Activated CD4-positive, alpha-beta memory T cell treated with anti-CD3 and anti-CD28 coated beads, Interleukin-2, amount 10 ng/mL, durations not matched to agents 7 days and 5 days (primary cell): ENCODE measurements at regions not wholly inside any gene's neighbourhood (a gene's known extent, or its start where the extent isn't known, plus 50 kb on each side); places are given as distances from the start of the nearest gene placed in this dataset.

Experiments
- CTCF ChIA-PET: fragments of 350-600 bp; sonication (Branson Sonifier 250); formaldehyde crosslinking; loops from one replicate; lab custom pipeline; 2021; ENCODE audit warnings: antibody characterized with exemption, inconsistent platforms; lab: Charles Lee
- POLR2A ChIA-PET: fragments of 350-600 bp; sonication (Branson Sonifier 250); formaldehyde crosslinking; loops from one replicate; lab custom pipeline; 2021; ENCODE audit warnings: antibody characterized with exemption; lab: Charles Lee
- DNase-seq: peaks from one replicate; pipeline ENCODE4 v3.0.0-alpha.2; 2020
- H3K27ac Mint-ChIP-seq: one replicate; pipeline ENCODE4 v1.8.0; 2021; ENCODE audit warnings: mild to moderate bottlenecking, mixed read lengths
- H3K27me3 Mint-ChIP-seq: one replicate; pipeline ENCODE4 v1.8.0; 2021; ENCODE audit warnings: mixed read lengths
- H3K36me3 Mint-ChIP-seq: one replicate; pipeline ENCODE4 v1.8.0; 2021; ENCODE audit warnings: low read depth, mixed read lengths
- H3K4me1 Mint-ChIP-seq: one replicate; pipeline ENCODE4 v1.8.0; 2021; ENCODE audit warnings: mixed read lengths
- H3K4me3 Mint-ChIP-seq: one replicate; pipeline ENCODE4 v1.8.0; 2021; ENCODE audit warnings: mild to moderate bottlenecking, mixed read lengths
- H3K9me3 Mint-ChIP-seq: one replicate; pipeline ENCODE4 v1.8.0; 2021; ENCODE audit warnings: mixed read lengths

GRCh38 chr15:87142096-87142495, 1062.4 kb downstream of the AGBL1 start:
- H3K4me3 Mint-ChIP-seq: no peak overlapping the region
- peaks cover 6% of the 10 kb centered on the region for H3K9me3 Mint-ChIP-seq
- DNase-seq: no peak
- H3K36me3 Mint-ChIP-seq: no peaks in the 10 kb centered on the region
- H3K27me3 Mint-ChIP-seq: no peaks in the 10 kb centered on the region
- H3K27ac Mint-ChIP-seq: no peak overlapping the region
- ChIA-PET POLR2A (no interaction called here), CTCF (no interaction called here)
- H3K4me1 Mint-ChIP-seq: no peaks in the 10 kb centered on the region

- Mint-ChIP-seq H3K36me3 (no peaks in the 10 kb centered on the region), H3K27ac (no peak overlapping the region), H3K4me3 (no peak overlapping the region), H3K9me3 (no peaks in the 10 kb centered on the region), H3K27me3 (no peaks in the 10 kb centered on the region), H3K4me1 (no peaks in the 10 kb centered on the region)
- DNase-seq: no peak
- CTCF ChIA-PET: no interaction called here
- POLR2A ChIA-PET: no interaction called here
Observed at GRCh38 chr15:87135109-87135508, 1055.4 kb downstream of the AGBL1 start.

DNA sequence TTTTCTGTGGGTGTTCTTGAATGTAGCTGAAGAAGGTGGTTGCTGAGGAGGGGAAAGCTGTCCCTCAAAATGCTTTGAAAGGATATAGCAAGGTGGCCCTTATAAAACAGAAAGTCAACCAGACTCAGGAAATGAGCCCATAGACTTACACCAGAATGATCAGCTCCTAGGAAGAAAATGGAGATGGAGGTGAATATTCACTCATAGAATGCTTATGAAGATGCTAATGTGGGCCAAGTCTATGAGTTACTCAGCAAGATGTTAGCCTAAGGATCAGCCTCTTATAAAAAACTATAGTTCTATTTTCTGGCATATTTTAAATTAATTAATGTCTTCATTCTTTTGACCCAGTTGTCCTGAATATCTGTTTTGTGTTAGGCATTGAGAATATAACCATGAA, 1054.0 kb downstream of the AGBL1 start:
- no peak overlapping the region for H3K4me3 Mint-ChIP-seq
- CTCF ChIA-PET: no interaction called here
- no peak for DNase-seq
- POLR2A ChIA-PET: no interaction called here
- no peaks in the 10 kb centered on the region for H3K27me3 Mint-ChIP-seq
- H3K9me3 Mint-ChIP-seq: no peaks in the 10 kb centered on the region
- no peaks in the 10 kb centered on the region for H3K36me3 Mint-ChIP-seq
- no peak overlapping the region for H3K27ac Mint-ChIP-seq
- H3K4me1 Mint-ChIP-seq: no peaks in the 10 kb centered on the region

DNA sequence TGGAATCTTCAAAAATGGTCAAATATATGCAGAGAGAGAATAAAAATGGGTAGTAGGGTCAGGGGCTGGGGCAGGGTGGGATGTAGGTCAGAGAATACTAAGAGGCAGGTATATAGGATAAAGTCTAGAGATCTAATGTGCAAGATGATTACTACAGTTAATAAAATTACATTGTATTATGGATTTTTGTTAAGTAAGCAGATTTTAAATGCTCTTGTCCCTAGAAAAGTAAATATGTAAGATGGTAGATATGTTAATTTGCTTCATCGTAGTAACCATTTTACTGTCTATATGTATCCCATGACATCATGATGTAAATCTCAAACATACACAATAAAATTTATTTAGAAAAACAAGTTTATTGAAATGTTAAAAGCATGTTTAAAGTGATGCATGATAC, 1051.4 kb downstream of the AGBL1 start:
- ChIA-PET POLR2A (no interaction called here), CTCF (no interaction called here)
- no peak for DNase-seq
- no peaks in the 10 kb centered on the region for H3K36me3 Mint-ChIP-seq
- no peaks in the 10 kb centered on the region for H3K9me3 Mint-ChIP-seq
- H3K27me3 Mint-ChIP-seq: no peaks in the 10 kb centered on the region
- no peak overlapping the region for H3K27ac Mint-ChIP-seq
- no peak overlapping the region for H3K4me3 Mint-ChIP-seq
- H3K4me1 Mint-ChIP-seq: no peaks in the 10 kb centered on the region

GRCh38 chr15:87129916-87130315, 1050.2 kb downstream of the AGBL1 start:
- Mint-ChIP-seq H3K9me3 (peaks cover 2% of the 10 kb centered on the region), H3K4me3 (no peak overlapping the region), H3K27ac (no peak overlapping the region), H3K27me3 (no peaks in the 10 kb centered on the region), H3K4me1 (no peaks in the 10 kb centered on the region), H3K36me3 (no peaks in the 10 kb centered on the region)
- POLR2A ChIA-PET: no interaction called here
- DNase-seq: no peak
- CTCF ChIA-PET: no interaction called here

DNA sequence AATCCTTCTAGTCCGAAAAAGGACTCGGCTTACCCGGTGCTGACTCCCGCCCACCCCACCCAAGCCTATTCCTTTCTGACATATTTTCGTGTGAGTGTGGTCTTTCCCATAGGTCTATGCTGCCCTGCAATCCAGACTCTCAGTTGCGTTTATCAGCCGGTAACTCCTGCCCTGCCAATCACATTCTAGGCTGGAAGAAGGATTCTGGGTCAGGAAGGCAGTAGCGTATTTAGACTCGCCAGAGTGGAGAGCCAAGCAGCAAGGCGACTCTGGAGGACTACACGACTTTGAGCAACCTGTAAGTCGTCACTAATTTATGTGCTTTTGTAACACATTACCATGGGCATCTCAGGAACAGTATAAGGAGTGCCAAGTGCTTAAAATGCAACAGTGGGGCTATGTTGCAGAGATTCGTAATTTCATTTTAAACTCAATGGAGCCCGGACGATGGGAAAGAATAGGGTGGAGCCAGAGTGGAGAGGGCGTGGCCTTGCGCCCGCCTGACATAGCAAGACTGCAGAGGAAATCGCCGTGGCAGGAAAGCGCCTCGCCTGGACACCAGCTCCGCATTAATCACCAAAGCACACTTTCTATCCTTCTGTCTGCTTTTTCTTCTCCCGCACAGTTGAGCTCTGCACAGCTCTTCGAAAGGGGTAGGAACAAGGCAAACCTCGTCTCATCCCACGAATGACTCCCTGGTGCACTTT, 1044.2 kb downstream of the AGBL1 start:
- no peaks in the 10 kb centered on the region for H3K36me3 Mint-ChIP-seq
- ChIA-PET CTCF (no interaction called here), POLR2A (no interaction called here)

GRCh38 chr15:87121336-87121735, 1041.7 kb downstream of the AGBL1 start:
- no peaks in the 10 kb centered on the region for H3K4me1 Mint-ChIP-seq

More for the DNA sequence above, 1044.2 kb downstream of the AGBL1 start:
- H3K27me3 Mint-ChIP-seq: no peaks in the 10 kb centered on the region
- no peaks in the 10 kb centered on the region for H3K4me1 Mint-ChIP-seq
- peaks cover 2% of the 10 kb centered on the region for H3K9me3 Mint-ChIP-seq
- H3K27ac Mint-ChIP-seq: no peak overlapping the region
- no peak overlapping the region for H3K4me3 Mint-ChIP-seq
- DNase-seq: no peak

GRCh38 chr15:87120555-87120954, 1040.9 kb downstream of the AGBL1 start:
- H3K27ac Mint-ChIP-seq: no peak overlapping the region

More at GRCh38 chr15:87121336-87121735, 1041.7 kb downstream of the AGBL1 start:
- DNase-seq: no peak
- H3K4me3 Mint-ChIP-seq: no peak overlapping the region
- POLR2A ChIA-PET: no interaction called here
- H3K27me3 Mint-ChIP-seq: no peaks in the 10 kb centered on the region
- CTCF ChIA-PET: no interaction called here
- H3K27ac Mint-ChIP-seq: no peak overlapping the region
- no peaks in the 10 kb centered on the region for H3K36me3 Mint-ChIP-seq
- H3K9me3 Mint-ChIP-seq: peaks cover 2% of the 10 kb centered on the region

DNA sequence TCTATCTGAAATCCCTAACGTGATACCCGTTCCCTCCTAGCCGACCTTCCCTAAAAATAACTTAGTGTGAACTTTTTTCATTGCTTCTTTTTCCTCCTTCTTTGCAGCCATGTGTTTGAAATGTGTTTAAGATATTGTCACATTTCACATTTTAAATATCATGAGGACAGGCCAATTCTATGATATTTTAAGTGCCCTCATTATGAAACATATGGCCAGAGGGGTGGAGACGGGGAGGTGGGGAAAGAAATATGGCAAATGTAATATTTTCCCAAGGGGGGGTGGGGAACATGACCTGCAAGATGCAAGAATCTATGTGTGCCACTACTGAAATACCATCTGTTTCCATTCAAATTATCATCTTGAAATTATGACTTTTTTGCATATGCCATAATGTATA, 1039.2 kb downstream of the AGBL1 start:
- no peak for DNase-seq
- no peaks in the 10 kb centered on the region for H3K4me1 Mint-ChIP-seq
- H3K9me3 Mint-ChIP-seq: no peaks in the 10 kb centered on the region
- no peak overlapping the region for H3K27ac Mint-ChIP-seq
- CTCF ChIA-PET: no interaction called here
- H3K36me3 Mint-ChIP-seq: no peaks in the 10 kb centered on the region
- H3K27me3 Mint-ChIP-seq: no peaks in the 10 kb centered on the region
- POLR2A ChIA-PET: no interaction called here
- no peak overlapping the region for H3K4me3 Mint-ChIP-seq

More at GRCh38 chr15:87120555-87120954, 1040.9 kb downstream of the AGBL1 start:
- Mint-ChIP-seq H3K4me1 (no peaks in the 10 kb centered on the region), H3K4me3 (no peak overlapping the region), H3K9me3 (no peaks in the 10 kb centered on the region), H3K27me3 (no peaks in the 10 kb centered on the region), H3K36me3 (no peaks in the 10 kb centered on the region)
- POLR2A ChIA-PET: no interaction called here
- no peak for DNase-seq
- CTCF ChIA-PET: no interaction called here

- POLR2A ChIA-PET: no interaction called here
- no peaks in the 10 kb centered on the region for H3K4me1 Mint-ChIP-seq
- no peak overlapping the region for H3K4me3 Mint-ChIP-seq
- DNase-seq: no peak
- CTCF ChIA-PET: no interaction called here
- H3K9me3 Mint-ChIP-seq: no peaks in the 10 kb centered on the region
- H3K27ac Mint-ChIP-seq: no peak overlapping the region
- H3K27me3 Mint-ChIP-seq: no peaks in the 10 kb centered on the region
- no peaks in the 10 kb centered on the region for H3K36me3 Mint-ChIP-seq
Observed at GRCh38 chr15:87118435-87118834, 1038.8 kb downstream of the AGBL1 start.

GRCh38 chr15:87115795-87116194, 1036.1 kb downstream of the AGBL1 start:
- Mint-ChIP-seq H3K4me1 (no peaks in the 10 kb centered on the region), H3K9me3 (no peaks in the 10 kb centered on the region), H3K4me3 (no peak overlapping the region), H3K36me3 (no peaks in the 10 kb centered on the region), H3K27ac (no peak overlapping the region), H3K27me3 (no peaks in the 10 kb centered on the region)
- POLR2A ChIA-PET: no interaction called here
- CTCF ChIA-PET: no interaction called here
- no peak for DNase-seq

DNA sequence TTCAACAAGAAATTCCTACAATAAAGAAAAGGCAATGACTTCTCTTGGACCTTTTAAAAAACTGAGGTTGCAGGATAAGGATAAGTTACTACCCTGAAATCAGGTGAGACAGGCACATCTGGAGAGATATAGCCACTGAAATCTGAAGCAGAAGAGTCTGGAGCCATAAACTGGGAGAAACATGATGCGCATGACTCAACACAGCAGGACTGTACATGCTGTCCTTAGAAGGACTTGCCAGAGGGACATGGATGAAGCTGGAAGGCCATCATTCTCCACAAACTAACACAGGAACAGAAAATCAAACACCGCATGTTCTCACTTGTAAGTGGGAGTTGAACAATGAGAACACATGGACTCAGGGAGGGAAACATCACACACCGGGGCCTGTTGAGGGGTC, 1020.2 kb downstream of the AGBL1 start:
- no peak for DNase-seq
- Mint-ChIP-seq H3K27ac (no peak overlapping the region), H3K9me3 (peaks cover 10% of the 10 kb centered on the region), H3K4me3 (no peak overlapping the region), H3K27me3 (no peaks in the 10 kb centered on the region), H3K36me3 (no peaks in the 10 kb centered on the region), H3K4me1 (no peaks in the 10 kb centered on the region)
- POLR2A ChIA-PET: no interaction called here
- CTCF ChIA-PET: no interaction called here

DNA sequence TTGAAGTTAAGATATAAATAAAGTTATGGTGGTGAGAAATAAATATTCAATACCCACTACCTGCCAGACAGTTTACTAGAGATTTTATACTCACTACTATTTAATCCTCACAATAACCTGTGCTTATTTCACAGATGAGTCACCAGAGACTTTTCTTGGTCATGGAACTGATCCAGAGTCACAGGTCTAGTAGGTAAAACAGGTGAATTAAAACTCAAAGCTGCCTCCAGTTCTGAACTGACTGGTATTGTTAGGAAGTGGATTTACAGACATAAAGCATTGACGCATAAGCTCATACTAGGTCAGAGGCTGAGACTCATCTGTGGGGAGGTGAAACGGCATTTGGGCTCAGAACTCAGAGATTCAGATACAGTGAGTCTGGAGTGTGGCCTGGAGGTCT, 1009.9 kb downstream of the AGBL1 start:
- Mint-ChIP-seq H3K9me3 (no peaks in the 10 kb centered on the region), H3K4me3 (no peak overlapping the region), H3K27ac (no peak overlapping the region), H3K36me3 (no peaks in the 10 kb centered on the region), H3K27me3 (no peaks in the 10 kb centered on the region), H3K4me1 (no peaks in the 10 kb centered on the region)
- no peak for DNase-seq
- ChIA-PET POLR2A (no interaction called here), CTCF (no interaction called here)

DNA sequence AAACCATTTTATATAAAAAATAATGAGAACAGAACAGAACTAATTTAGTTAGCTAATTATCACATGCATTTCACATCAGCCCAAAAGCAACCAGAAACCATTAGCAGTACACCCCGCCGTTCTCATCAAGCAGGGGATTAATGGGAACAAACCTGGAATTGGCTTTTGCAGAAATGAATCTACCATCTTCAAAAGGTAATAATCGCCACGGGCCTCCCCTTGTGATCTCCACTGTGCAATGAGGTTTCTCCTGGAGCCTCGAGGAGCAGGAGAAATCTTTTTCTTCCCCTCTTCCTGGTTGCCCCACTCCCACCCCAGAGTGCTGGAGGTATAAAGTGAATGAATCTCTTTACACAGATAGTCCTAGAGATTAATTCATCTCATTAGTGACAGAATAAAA, 1003.5 kb downstream of the AGBL1 start:
- no peaks in the 10 kb centered on the region for H3K27me3 Mint-ChIP-seq
- H3K4me1 Mint-ChIP-seq: no peaks in the 10 kb centered on the region
- POLR2A ChIA-PET: no interaction called here
- no peak overlapping the region for H3K4me3 Mint-ChIP-seq
- no peak overlapping the region for H3K27ac Mint-ChIP-seq
- no peak for DNase-seq
- CTCF ChIA-PET: no interaction called here
- no peaks in the 10 kb centered on the region for H3K36me3 Mint-ChIP-seq
- peaks cover 3% of the 10 kb centered on the region for H3K9me3 Mint-ChIP-seq
